GM18858 (cell line): ENCODE measurements at regions not wholly inside any gene's neighbourhood (a gene's known extent, or its start where the extent isn't known, plus 50 kb on each side); places are given as distances from the start of the nearest gene placed in this dataset.

Experiments used
- ATAC-seq: cut with Tn5 transposase; IDR thresholded peaks from one replicate; pipeline ENCODE4 v1.9.1; 2021; ENCODE audit not compliant: unreplicated experiment

GRCh38 chr21:27209546-27209945 is 242.7 kb upstream of the ADAMTS5 start:
- ATAC-seq: no peak

DNA sequence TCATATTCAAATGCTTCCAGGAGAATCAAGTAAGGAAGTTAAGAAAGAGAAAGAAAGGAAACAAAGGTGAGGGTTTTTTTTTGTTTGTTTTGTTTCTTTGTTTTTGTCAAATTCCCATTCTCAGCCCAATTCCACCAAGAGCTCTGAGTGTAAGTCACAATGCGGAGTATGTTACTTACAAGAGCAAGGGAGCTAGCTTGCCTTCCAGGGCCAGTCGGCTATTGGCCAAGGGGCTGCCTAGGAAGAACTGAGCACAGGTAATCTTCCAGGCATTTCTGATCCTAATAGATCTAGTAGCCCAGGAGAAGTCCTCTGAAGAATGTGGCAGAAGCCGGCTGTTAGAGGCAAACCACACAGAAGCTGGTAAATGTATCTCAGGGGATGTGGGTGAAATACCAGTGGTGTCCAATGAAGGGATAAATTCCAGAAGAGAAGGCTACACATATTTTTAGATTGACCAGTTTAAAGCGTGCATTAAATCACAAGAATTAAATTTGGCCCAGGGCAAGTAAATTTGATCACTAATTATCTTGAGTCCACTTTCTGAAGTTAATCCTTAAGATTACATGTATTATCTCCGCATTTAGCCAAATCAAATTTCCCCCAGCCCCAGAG is 239.6 kb upstream of the ADAMTS5 start:
- no peak for ATAC-seq

DNA sequence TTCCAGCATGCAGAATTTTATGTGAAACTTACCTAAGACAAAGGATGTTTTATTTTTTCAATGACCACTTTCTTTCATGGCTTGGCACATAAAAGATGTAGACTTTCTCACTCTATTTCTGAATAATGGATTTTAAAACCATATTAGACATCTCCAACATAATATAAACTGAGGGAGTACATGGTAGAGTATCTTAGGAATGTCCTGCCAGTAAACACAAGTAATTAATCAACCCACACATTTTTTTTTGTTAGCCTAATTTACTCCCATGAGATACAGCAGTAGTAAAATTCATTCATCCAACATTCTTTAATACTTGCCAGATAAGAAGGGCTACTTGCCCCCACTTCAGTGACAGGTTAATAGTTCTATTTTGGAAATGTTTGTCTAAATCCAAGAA is 235.4 kb upstream of the ADAMTS5 start:
- ATAC-seq: no peak

- no peak for ATAC-seq
Measured at GRCh38 chr21:27201197-27201596, 234.3 kb upstream of the ADAMTS5 start.

GRCh38 chr21:27196651-27197050 is 229.8 kb upstream of the ADAMTS5 start:
- ATAC-seq: no peak

DNA sequence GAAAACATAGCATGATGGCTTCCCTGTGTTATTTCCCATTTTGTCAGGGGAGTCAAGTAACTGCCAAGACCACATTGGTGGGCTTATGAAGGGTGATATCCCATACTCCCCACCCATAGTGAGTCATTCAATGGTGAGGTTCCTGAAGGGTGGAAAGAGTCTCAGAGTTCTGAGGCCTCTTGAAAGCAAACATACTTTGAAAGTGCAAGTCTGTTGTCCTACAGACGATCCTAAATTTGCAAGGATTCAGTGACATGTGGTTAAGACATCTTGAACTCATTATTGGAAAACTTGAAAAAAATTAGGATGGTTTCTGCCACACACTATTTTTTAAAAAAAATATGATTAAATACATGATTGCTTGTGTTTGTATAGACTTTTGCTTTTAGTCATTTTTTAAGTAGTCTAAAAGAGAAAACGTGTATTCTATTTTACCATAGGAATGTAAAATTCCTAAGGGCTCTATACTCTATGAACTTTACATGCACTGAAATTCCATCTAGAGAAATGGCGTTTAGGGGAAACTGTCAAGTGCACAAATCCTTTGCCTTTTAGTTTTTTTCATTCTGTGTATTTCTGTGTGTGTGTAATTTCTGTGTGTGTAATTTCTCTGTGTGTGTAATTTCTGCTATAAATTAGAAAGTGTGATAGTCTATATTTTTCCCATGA is 225.5 kb upstream of the ADAMTS5 start:
- ATAC-seq: no peak

- no peak for ATAC-seq
Measured at GRCh38 chr21:27190601-27191000, 223.7 kb upstream of the ADAMTS5 start.

DNA sequence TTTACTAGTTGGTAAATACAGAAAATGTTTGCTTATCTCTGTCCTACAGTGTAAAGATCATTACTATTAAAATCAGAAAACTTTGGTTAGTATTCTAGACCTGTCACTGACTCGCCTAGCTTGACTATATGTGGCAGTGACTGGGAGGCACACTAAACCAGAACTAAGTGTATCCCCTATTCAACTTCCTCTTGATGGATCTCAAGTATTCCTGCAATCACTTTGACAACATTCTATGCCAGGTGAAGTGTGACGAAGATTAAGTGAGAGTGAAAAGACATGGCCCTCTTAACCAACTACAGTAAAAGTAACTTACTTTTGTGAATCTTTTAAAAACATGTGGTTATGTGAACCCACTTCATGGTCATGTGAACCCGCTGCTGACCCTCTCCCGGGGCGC is 223.0 kb upstream of the ADAMTS5 start:
- ATAC-seq: no peak

GRCh38 chr21:27173053-27173452 is 206.2 kb upstream of the ADAMTS5 start:
- ATAC-seq: no peak

GRCh38 chr21:27171707-27172106 is 204.8 kb upstream of the ADAMTS5 start:
- no peak for ATAC-seq

GRCh38 chr21:27168084-27168483 is 201.2 kb upstream of the ADAMTS5 start:
- no peak for ATAC-seq

GRCh38 chr21:27164208-27165177 is 197.6 kb upstream of the ADAMTS5 start:
- ATAC-seq: no peak

DNA sequence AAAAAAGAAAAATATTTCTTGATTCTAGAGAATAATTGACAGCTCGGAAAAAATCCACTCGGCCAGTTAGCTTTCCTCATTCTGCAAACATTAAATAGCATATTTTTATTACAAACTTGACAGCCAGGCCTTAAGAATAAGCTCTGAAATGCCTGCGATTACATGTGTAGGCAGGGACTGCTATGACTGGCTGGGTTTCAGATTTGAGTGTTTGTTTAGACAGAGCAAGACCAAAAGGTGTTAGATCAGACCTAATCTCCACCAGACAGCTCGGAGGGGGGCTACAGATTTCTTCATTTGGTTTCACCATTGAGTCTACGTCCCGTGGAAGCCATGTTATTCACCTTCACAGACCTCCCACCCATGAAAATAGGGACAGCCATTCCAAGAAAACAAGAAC is 192.1 kb upstream of the ADAMTS5 start:
- ATAC-seq: no peak

DNA sequence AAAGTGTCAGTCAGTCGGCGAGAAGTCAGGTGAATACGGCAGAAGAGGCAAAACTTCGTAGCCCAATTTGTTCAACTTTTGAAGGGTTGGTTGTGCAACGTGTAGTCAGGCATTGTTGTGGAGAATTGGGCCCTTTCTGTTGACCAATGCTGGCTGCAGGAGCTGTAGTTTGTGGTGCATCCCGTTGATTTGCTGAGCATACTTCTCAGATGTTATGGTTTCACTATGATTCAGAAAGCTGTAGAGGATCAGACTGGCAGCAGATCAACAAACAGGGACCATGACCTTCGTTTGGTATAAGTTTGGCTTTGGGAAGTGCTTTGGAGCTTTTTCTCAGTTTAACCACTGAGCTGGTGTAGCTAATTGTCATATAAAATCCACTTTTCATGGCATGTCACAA is 190.2 kb upstream of the ADAMTS5 start:
- ATAC-seq: no peak

GRCh38 chr21:27156666-27157065 is 189.8 kb upstream of the ADAMTS5 start:
- no peak for ATAC-seq

- ATAC-seq: no peak
Measured at GRCh38 chr21:27155130-27155500, 188.2 kb upstream of the ADAMTS5 start.

DNA sequence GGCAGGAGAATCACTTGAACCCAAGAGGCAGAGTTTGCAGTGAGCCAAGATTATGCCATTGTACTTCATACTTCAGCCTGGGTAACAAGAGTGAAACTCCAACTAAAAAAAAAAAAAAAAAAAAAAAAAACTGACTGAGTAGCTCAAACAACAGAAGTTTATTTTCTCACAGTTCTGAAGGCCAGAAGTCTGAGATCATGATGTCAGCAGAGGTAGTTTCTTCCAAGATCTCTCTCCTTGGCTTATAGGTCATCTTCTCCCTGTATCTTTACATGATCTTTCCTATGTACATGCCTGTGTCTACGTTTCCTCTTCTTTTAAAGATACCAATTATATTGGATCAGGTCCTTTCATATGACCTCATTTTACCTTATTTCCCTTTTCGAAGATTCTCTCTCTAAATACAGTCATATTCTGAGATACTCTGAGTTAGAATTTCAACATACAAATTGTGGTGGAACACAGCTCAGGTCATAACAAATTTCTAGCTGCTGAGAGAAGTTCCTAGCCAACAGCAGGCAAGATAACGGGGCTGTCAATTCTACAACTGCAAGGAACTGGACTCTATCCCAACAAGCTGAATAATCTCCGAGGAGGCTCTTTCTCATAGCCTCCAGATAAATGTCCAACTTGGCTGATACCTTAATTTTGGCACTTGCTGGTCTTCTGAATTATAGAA is 187.7 kb upstream of the ADAMTS5 start:
- no peak for ATAC-seq

DNA sequence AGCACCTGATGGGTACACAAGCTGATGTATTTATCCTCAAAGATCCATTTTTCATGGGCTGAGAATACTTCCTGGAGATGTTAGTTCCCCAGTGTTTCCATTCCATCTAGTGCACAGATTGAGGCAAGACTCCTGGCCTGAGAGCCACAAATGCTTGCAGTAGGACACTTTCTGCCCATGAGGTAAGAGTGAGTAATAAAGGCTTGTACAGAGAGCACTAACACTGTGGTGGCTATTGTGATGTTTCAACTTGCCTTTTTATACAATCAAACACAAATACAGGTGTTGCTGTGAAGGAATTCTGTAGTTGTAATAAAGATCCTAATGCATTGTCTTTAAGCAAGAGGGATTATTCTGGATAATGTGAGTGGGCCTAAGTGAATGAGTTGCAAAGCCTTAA is 186.1 kb upstream of the ADAMTS5 start:
- ATAC-seq: no peak

DNA sequence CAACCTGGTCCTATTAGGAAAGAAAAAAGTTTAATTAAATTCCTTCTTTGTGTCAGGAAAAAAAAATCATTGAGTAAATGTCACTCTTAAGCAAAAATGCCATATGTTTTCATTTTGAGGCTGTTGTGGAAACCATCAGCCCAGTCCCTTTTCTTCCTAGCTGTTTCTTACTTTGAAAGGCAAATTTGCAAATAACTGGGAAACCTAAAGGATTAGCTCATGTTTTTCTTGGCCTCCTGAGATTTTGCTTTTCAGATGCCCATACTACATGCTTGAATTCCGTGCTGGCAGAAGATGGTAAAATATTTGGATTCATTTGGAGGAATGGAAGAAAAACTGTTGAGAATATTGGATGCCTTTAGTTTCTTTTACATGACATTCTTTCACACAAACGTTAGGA is 182.1 kb upstream of the ADAMTS5 start:
- no peak for ATAC-seq

DNA sequence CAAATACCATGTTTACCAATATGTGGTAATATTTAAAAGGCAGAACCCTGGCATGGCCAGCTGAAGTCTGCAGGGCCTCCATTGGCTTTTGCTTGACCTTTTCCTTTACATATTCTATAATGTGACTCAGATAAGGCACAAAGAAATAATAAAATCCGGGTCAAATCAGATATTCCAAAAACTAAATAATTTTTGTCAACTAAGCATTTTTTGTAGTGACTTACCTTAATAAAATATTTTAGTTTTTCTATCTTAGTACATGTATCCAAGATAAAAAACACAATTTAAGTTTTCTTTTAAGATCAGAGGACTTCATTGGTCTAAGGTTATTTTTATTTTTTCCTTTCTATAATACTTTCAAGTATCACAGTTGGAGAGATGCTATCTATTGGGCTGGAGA is 179.4 kb upstream of the ADAMTS5 start:
- ATAC-seq: no peak

DNA sequence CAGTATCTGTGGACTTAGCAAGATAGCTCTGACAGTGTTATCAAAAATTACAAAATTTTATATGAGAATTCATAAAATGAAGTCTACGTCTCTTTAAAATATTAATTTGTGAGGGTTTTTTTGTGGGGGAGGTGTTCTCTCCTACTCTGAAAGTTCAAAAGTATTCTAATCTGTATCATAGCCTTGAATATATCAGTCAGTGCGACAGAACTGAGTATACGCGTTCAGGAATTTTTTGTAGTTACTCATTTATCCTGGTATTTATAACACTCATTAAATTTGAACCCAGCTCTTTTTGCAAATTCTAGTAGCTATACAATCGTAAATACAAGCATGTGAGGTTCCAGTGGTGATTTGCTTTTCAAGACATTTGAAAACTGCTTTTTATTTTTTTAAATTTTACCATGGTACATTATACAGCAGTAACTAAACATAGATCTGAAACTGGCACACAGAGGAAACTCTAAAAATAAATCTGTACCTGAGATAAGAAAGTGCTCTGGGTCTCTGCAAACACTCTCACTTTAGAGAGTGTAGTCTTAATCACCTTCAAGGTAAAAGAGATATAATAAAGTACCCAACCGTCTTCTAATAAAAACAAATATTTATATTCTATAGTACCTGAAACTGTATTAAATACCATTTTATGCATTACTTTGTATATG is 178.4 kb upstream of the ADAMTS5 start:
- no peak for ATAC-seq
